PFSK-1 (cell line): ENCODE measurements at regions not wholly inside any gene's neighbourhood (a gene's known extent, or its start where the extent isn't known, plus 50 kb on each side); places are given as distances from the start of the nearest gene placed in this dataset.

Source experiments
- FOXP2 ChIP-seq: optimal IDR thresholded peaks from 2 replicates; pipeline ENCODE3; 2011; ENCODE audit warnings: borderline replicate concordance, control low read depth, inconsistent platforms; ENCODE audit not compliant: insufficient read depth; ENCODE audit errors: extremely low read length, extremely low read depth
- POLR2AphosphoS5 ChIP-seq: IDR thresholded peaks from 2 replicates; pipeline ENCODE4 v1.6.1; 2012; ENCODE audit warnings: low read depth, mild to moderate bottlenecking, control low read depth, low read length, moderate library complexity
- REST ChIP-seq, 2 experiments: IDR thresholded peaks; 2 replicates each; pipeline versions ENCODE4 v1.6.1 to v1.8.0; 2011 to 2012; ENCODE audit warnings: low read depth in 2 of 2, low read length in 2 of 2, control low read depth in 1 of 2, inconsistent platforms in 1 of 2, mild to moderate bottlenecking in 1 of 2, moderate library complexity in 1 of 2; ENCODE audit not compliant: insufficient read depth in 1 of 2
- SIN3A ChIP-seq: IDR thresholded peaks from 2 replicates; pipeline ENCODE4 v1.6.1; 2012; ENCODE audit warnings: mild to moderate bottlenecking, low read length, moderate library complexity, borderline replicate concordance; ENCODE audit not compliant: insufficient read depth
- TAF1 ChIP-seq: IDR thresholded peaks from 2 replicates; pipeline ENCODE4 v1.6.1; 2012; ENCODE audit warnings: low read length, control low read depth, borderline replicate concordance; ENCODE audit not compliant: insufficient read depth

GRCh38 chr10:8897769-8898168 lies 843.3 kb downstream of the GATA3 start:
- TF ChIP-seq POLR2AphosphoS5 (no peak), REST (IDR thresholded peaks at IDR 0.05; ENCODE audit: insufficient read depth in 1 of 2, low read depth in 2 of 2, low read length in 2 of 2) (no peak), SIN3A (no peak), TAF1 (no peak), FOXP2 (no peak)
